ENCODE measurements at regions not wholly inside any gene's neighbourhood (a gene's known extent, or its start where the extent isn't known, plus 50 kb on each side); places are given as distances from the start of the nearest gene placed in this dataset.

DNA sequence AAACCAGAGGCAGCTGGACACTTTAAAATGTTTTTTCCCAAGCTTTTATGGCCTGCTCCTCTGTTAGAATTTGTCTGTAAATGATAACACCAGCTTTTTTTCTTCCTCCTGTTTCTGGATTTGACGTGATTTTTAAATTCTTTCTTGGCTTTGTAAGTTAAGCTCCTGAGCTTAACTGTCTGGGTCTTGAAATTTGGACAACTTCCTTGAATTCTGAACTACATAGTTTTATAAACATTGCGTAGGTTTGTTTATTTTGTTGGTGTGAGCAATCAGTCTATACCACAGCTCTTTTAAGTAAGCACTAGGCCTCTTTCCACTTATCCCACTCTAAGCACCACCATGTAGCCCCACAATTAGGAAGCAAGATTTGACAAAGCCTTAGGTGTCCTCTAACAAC is 144.4 kb upstream of the GUCY1A1 start:
- TF ChIP-seq, protein P1, sequence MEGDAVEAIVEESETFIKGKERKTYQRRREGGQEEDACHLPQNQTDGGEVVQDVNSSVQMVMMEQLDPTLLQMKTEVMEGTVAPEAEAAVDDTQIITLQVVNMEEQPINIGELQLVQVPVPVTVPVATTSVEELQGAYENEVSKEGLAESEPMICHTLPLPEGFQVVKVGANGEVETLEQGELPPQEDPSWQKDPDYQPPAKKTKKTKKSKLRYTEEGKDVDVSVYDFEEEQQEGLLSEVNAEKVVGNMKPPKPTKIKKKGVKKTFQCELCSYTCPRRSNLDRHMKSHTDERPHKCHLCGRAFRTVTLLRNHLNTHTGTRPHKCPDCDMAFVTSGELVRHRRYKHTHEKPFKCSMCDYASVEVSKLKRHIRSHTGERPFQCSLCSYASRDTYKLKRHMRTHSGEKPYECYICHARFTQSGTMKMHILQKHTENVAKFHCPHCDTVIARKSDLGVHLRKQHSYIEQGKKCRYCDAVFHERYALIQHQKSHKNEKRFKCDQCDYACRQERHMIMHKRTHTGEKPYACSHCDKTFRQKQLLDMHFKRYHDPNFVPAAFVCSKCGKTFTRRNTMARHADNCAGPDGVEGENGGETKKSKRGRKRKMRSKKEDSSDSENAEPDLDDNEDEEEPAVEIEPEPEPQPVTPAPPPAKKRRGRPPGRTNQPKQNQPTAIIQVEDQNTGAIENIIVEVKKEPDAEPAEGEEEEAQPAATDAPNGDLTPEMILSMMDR (IDR thresholded peaks at IDR 0.05; ENCODE audit: low read length), result no peak
- TF ChIP-seq EZH2 (optimal IDR thresholded peaks at IDR 0.05; ENCODE audit: low read depth, low read length), result no peak
- no peak for TF ChIP-seq EZH2phosphoT487 (IDR thresholded peaks at IDR 0.05; ENCODE audit: low read length)
